Upper lobe of left lung (tissue), 4 donors: ENCODE measurements at regions not wholly inside any gene's neighbourhood (a gene's known extent, or its start where the extent isn't known, plus 50 kb on each side); places are given as distances from the start of the nearest gene placed in this dataset.

ENCODE experiments used
- CTCF ChIP-seq, 6 experiments: fragments of 450-650 bp in 4 of 6; fragments of 200-600 bp in 2 of 6; sonication (generic) in 2 of 6; IDR thresholded peaks; one replicate each; pipeline ENCODE4 v1.5.1; 2016 to 2019; ENCODE audit warnings: antibody characterized with exemption in 6 of 6
- POLR2A ChIP-seq, 4 donors: fragments of 450-650 bp; IDR thresholded peaks; one replicate each; pipeline ENCODE4 v1.5.1; 2016 to 2017; ENCODE audit warnings: antibody characterized with exemption in 4 of 4, mild to moderate bottlenecking in 2 of 4

- TF ChIP-seq POLR2A (IDR thresholded peaks at IDR 0.05), result no peak
- no peak for TF ChIP-seq CTCF (IDR thresholded peaks at IDR 0.05)
These were observed 330.8 kb downstream of the FGFR2 start for GRCh38 chr10:121267236-121268003.
